Cardiac muscle cell (in vitro differentiated cells and primary cell): ENCODE measurements at regions not wholly inside any gene's neighbourhood (a gene's known extent, or its start where the extent isn't known, plus 50 kb on each side); places are given as distances from the start of the nearest gene placed in this dataset.

Experiments
- DNase-seq, 2 donors: peaks; one replicate each; pipeline versions ENCODE4 v3.0.0 to v3.0.0-alpha.2; 2010 to 2017; ENCODE audit warnings: low read depth in 1 of 2, low spot score in 1 of 2
- H3K27ac ChIP-seq: fragments of 200-600 bp; sonication (generic); 2 replicates; pipeline ENCODE4 v1.5.1; 2016
- H3K27me3 ChIP-seq: fragments of 200-600 bp; sonication (generic); 2 replicates; pipeline ENCODE4 v1.6.0; 2016; ENCODE audit warnings: control low read depth
- H3K36me3 ChIP-seq: fragments of 200-600 bp; sonication (generic); 2 replicates; pipeline ENCODE4 v1.5.1; 2016; ENCODE audit warnings: control low read depth
- H3K4me1 ChIP-seq: fragments of 200-600 bp; sonication (generic); 2 replicates; pipeline ENCODE4 v1.8.1; 2017; ENCODE audit warnings: low read depth, mild to moderate bottlenecking, mixed run types
- H3K4me3 ChIP-seq: fragments of 200-600 bp; sonication (generic); 2 replicates; pipeline ENCODE4 v1.5.1; 2016; ENCODE audit warnings: mild to moderate bottlenecking
- H3K9me3 ChIP-seq: fragments of 200-600 bp; sonication (generic); 2 replicates; pipeline ENCODE4 v1.5.1; 2017; ENCODE audit warnings: low read depth, mild to moderate bottlenecking, control low read depth
- CTCF ChIP-seq: IDR thresholded peaks from 2 replicates; pipeline ENCODE4 v1.5.1; 2012; ENCODE audit warnings: low read depth, mild to moderate bottlenecking, low read length

GRCh38 chr2:177048981-177049380, 163.6 kb upstream of the HNRNPA3 start:
- H3K27ac ChIP-seq, result no peak overlapping the region
- no peaks in the 10 kb centered on the region for H3K9me3 ChIP-seq
- DNase-seq, result no peak
- no peak overlapping the region for H3K4me3 ChIP-seq
- no peak for TF ChIP-seq CTCF
- H3K36me3 ChIP-seq, result no peaks in the 10 kb centered on the region
- H3K27me3 ChIP-seq, result no peaks in the 10 kb centered on the region
- H3K4me1 ChIP-seq, result no peaks in the 10 kb centered on the region

- Histone ChIP-seq H3K27me3 (no peaks in the 10 kb centered on the region), H3K4me3 (no peak overlapping the region)
- no peak for TF ChIP-seq CTCF
Observed at GRCh38 chr2:177051278-177051677, 161.3 kb upstream of the HNRNPA3 start.

GRCh38 chr2:177052471-177052870, 160.1 kb upstream of the HNRNPA3 start:
- Histone ChIP-seq H3K36me3 (no peaks in the 10 kb centered on the region), H3K27me3 (no peaks in the 10 kb centered on the region), H3K4me3 (no peak overlapping the region), H3K27ac (no peak overlapping the region), H3K9me3 (no peaks in the 10 kb centered on the region), H3K4me1 (no peaks in the 10 kb centered on the region)
- no peak for DNase-seq
- no peak for TF ChIP-seq CTCF

More at GRCh38 chr2:177051278-177051677, 161.3 kb upstream of the HNRNPA3 start:
- no peak overlapping the region for H3K27ac ChIP-seq
- no peak for DNase-seq
- no peaks in the 10 kb centered on the region for H3K36me3 ChIP-seq
- no peaks in the 10 kb centered on the region for H3K9me3 ChIP-seq
- no peaks in the 10 kb centered on the region for H3K4me1 ChIP-seq

- no peak for TF ChIP-seq CTCF
- H3K4me3 ChIP-seq, result no peak overlapping the region
- H3K9me3 ChIP-seq, result no peaks in the 10 kb centered on the region
- no peak for DNase-seq
- H3K27me3 ChIP-seq, result no peaks in the 10 kb centered on the region
- no peak overlapping the region for H3K27ac ChIP-seq
- H3K4me1 ChIP-seq, result no peaks in the 10 kb centered on the region
- H3K36me3 ChIP-seq, result no peaks in the 10 kb centered on the region
Observed at GRCh38 chr2:177053038-177053437, 159.6 kb upstream of the HNRNPA3 start.

GRCh38 chr2:177053716-177054115, 158.9 kb upstream of the HNRNPA3 start:
- DNase-seq, result no peak
- Histone ChIP-seq H3K36me3 (no peaks in the 10 kb centered on the region), H3K4me3 (no peak overlapping the region), H3K4me1 (no peaks in the 10 kb centered on the region), H3K27ac (no peak overlapping the region), H3K9me3 (no peaks in the 10 kb centered on the region), H3K27me3 (no peaks in the 10 kb centered on the region)
- no peak for TF ChIP-seq CTCF

- Histone ChIP-seq H3K36me3 (no peaks in the 10 kb centered on the region), H3K4me1 (no peaks in the 10 kb centered on the region), H3K27me3 (no peaks in the 10 kb centered on the region), H3K4me3 (no peak overlapping the region), H3K27ac (no peak overlapping the region), H3K9me3 (no peaks in the 10 kb centered on the region)
- TF ChIP-seq CTCF, result no peak
- DNase-seq, result no peak
Observed at GRCh38 chr2:177056481-177056929, 156.1 kb upstream of the HNRNPA3 start.
